ENCODE measurements at regions not wholly inside any gene's neighbourhood (a gene's known extent, or its start where the extent isn't known, plus 50 kb on each side); places are given as distances from the start of the nearest gene placed in this dataset.

GRCh38 chr2:129297430-129297829 lies 682.0 kb upstream of the RAB6C start:
- no peaks in the 10 kb centered on the region for H3K36me3 Mint-ChIP-seq (ENCODE audit: low read depth)
- no peak overlapping the region for H3K27ac Mint-ChIP-seq
- H3K9me3 Mint-ChIP-seq = peaks cover 7% of the 10 kb centered on the region
- DNase-seq = no peak
- H3K4me3 Mint-ChIP-seq = no peak overlapping the region
- no peaks in the 10 kb centered on the region for H3K4me1 Mint-ChIP-seq
- intact Hi-C loops (cut with micrococcal nuclease) = no loop called here
- H3K27me3 Mint-ChIP-seq = no peaks in the 10 kb centered on the region

GRCh38 chr2:129299338-129299737 lies 680.1 kb upstream of the RAB6C start:
- H3K27ac Mint-ChIP-seq = no peak overlapping the region
- no peaks in the 10 kb centered on the region for H3K36me3 Mint-ChIP-seq (ENCODE audit: low read depth)
- H3K4me1 Mint-ChIP-seq = no peaks in the 10 kb centered on the region
- H3K27me3 Mint-ChIP-seq = no peaks in the 10 kb centered on the region
- intact Hi-C loops (cut with micrococcal nuclease) = no loop called here
- H3K4me3 Mint-ChIP-seq = no peak overlapping the region
- DNase-seq = no peak
- peaks cover 2% of the 10 kb centered on the region for H3K9me3 Mint-ChIP-seq

GRCh38 chr2:129299756-129300155 lies 679.7 kb upstream of the RAB6C start:
- intact Hi-C loops (cut with micrococcal nuclease) = no loop called here
- Mint-ChIP-seq H3K4me1 (no peaks in the 10 kb centered on the region), H3K36me3 (ENCODE audit: low read depth) (no peaks in the 10 kb centered on the region)

GRCh38 chr2:129300456-129300855 lies 679.0 kb upstream of the RAB6C start:
- intact Hi-C loops (cut with micrococcal nuclease) = no loop called here
- no peak for DNase-seq
- Mint-ChIP-seq H3K4me1 (no peaks in the 10 kb centered on the region), H3K4me3 (no peak overlapping the region), H3K27ac (no peak overlapping the region), H3K9me3 (no peaks in the 10 kb centered on the region), H3K36me3 (ENCODE audit: low read depth) (no peaks in the 10 kb centered on the region), H3K27me3 (no peaks in the 10 kb centered on the region)

More at GRCh38 chr2:129299756-129300155, 679.7 kb upstream of the RAB6C start:
- no peak overlapping the region for H3K27ac Mint-ChIP-seq
- no peaks in the 10 kb centered on the region for H3K27me3 Mint-ChIP-seq
- no peak overlapping the region for H3K4me3 Mint-ChIP-seq
- no peak for DNase-seq
- H3K9me3 Mint-ChIP-seq = no peaks in the 10 kb centered on the region

- intact Hi-C loops (cut with micrococcal nuclease) = no loop called here
- no peak overlapping the region for H3K27ac Mint-ChIP-seq
Measured at GRCh38 chr2:129301431-129301913, 678.0 kb upstream of the RAB6C start.

GRCh38 chr2:129302106-129302505 lies 677.4 kb upstream of the RAB6C start:
- H3K4me1 Mint-ChIP-seq = no peaks in the 10 kb centered on the region
- intact Hi-C loops (cut with micrococcal nuclease) = no loop called here
- H3K27me3 Mint-ChIP-seq = no peaks in the 10 kb centered on the region
- DNase-seq = no peak
- H3K36me3 Mint-ChIP-seq (ENCODE audit: low read depth) = no peaks in the 10 kb centered on the region
- no peaks in the 10 kb centered on the region for H3K9me3 Mint-ChIP-seq
- H3K4me3 Mint-ChIP-seq = no peak overlapping the region
- H3K27ac Mint-ChIP-seq = no peak overlapping the region

More at GRCh38 chr2:129301431-129301913, 678.0 kb upstream of the RAB6C start:
- no peaks in the 10 kb centered on the region for H3K27me3 Mint-ChIP-seq
- DNase-seq = no peak
- no peak overlapping the region for H3K4me3 Mint-ChIP-seq
- H3K36me3 Mint-ChIP-seq (ENCODE audit: low read depth) = no peaks in the 10 kb centered on the region
- H3K4me1 Mint-ChIP-seq = no peaks in the 10 kb centered on the region
- no peaks in the 10 kb centered on the region for H3K9me3 Mint-ChIP-seq

GRCh38 chr2:129302561-129303183 lies 676.8 kb upstream of the RAB6C start:
- H3K9me3 Mint-ChIP-seq = no peaks in the 10 kb centered on the region
- no peak for DNase-seq

GRCh38 chr2:129314120-129314519 lies 665.3 kb upstream of the RAB6C start:
- H3K9me3 Mint-ChIP-seq = no peaks in the 10 kb centered on the region
- H3K27me3 Mint-ChIP-seq = no peaks in the 10 kb centered on the region
- no peak overlapping the region for H3K27ac Mint-ChIP-seq
- no peaks in the 10 kb centered on the region for H3K4me1 Mint-ChIP-seq
- intact Hi-C loops (cut with micrococcal nuclease) = no loop called here
- no peak overlapping the region for H3K4me3 Mint-ChIP-seq
- DNase-seq = no peak
- H3K36me3 Mint-ChIP-seq (ENCODE audit: low read depth) = no peaks in the 10 kb centered on the region

More at GRCh38 chr2:129302561-129303183, 676.8 kb upstream of the RAB6C start:
- H3K27ac Mint-ChIP-seq = no peak overlapping the region
- intact Hi-C loops (cut with micrococcal nuclease) = no loop called here
- H3K4me3 Mint-ChIP-seq = no peak overlapping the region
- no peaks in the 10 kb centered on the region for H3K4me1 Mint-ChIP-seq
- no peaks in the 10 kb centered on the region for H3K36me3 Mint-ChIP-seq (ENCODE audit: low read depth)
- H3K27me3 Mint-ChIP-seq = no peaks in the 10 kb centered on the region

- Mint-ChIP-seq H3K9me3 (no peaks in the 10 kb centered on the region), H3K4me1 (no peaks in the 10 kb centered on the region), H3K27ac (no peak overlapping the region), H3K27me3 (no peaks in the 10 kb centered on the region), H3K36me3 (ENCODE audit: low read depth) (no peaks in the 10 kb centered on the region), H3K4me3 (no peak overlapping the region)
- intact Hi-C loops (cut with micrococcal nuclease) = no loop called here
- DNase-seq = no peak
Measured at GRCh38 chr2:129318581-129319421, 660.7 kb upstream of the RAB6C start.

GRCh38 chr2:129319422-129319717 lies 660.1 kb upstream of the RAB6C start:
- Mint-ChIP-seq H3K27me3 (no peaks in the 10 kb centered on the region), H3K9me3 (no peaks in the 10 kb centered on the region), H3K27ac (no peak overlapping the region), H3K36me3 (ENCODE audit: low read depth) (no peaks in the 10 kb centered on the region), H3K4me3 (no peak overlapping the region), H3K4me1 (no peaks in the 10 kb centered on the region)
- no peak for DNase-seq
- intact Hi-C loops (cut with micrococcal nuclease) = no loop called here

GRCh38 chr2:129320288-129320687 lies 659.2 kb upstream of the RAB6C start:
- H3K27me3 Mint-ChIP-seq = no peaks in the 10 kb centered on the region
- H3K36me3 Mint-ChIP-seq (ENCODE audit: low read depth) = no peaks in the 10 kb centered on the region
- H3K4me1 Mint-ChIP-seq = no peaks in the 10 kb centered on the region
- H3K4me3 Mint-ChIP-seq = no peak overlapping the region
- intact Hi-C loops (cut with micrococcal nuclease) = no loop called here
- DNase-seq = no peak
- no peaks in the 10 kb centered on the region for H3K9me3 Mint-ChIP-seq
- no peak overlapping the region for H3K27ac Mint-ChIP-seq

- Mint-ChIP-seq H3K36me3 (ENCODE audit: low read depth) (no peaks in the 10 kb centered on the region), H3K4me1 (no peaks in the 10 kb centered on the region), H3K27ac (no peak overlapping the region), H3K27me3 (no peaks in the 10 kb centered on the region), H3K4me3 (no peak overlapping the region), H3K9me3 (no peaks in the 10 kb centered on the region)
- DNase-seq = no peak
- intact Hi-C loops (cut with micrococcal nuclease) = no loop called here
Measured at GRCh38 chr2:129324349-129324748, 655.1 kb upstream of the RAB6C start.

GRCh38 chr2:129325151-129325550 lies 654.3 kb upstream of the RAB6C start:
- Mint-ChIP-seq H3K27me3 (no peaks in the 10 kb centered on the region), H3K9me3 (no peaks in the 10 kb centered on the region), H3K36me3 (ENCODE audit: low read depth) (no peaks in the 10 kb centered on the region), H3K4me1 (no peaks in the 10 kb centered on the region), H3K4me3 (no peak overlapping the region), H3K27ac (no peak overlapping the region)
- DNase-seq = no peak
- intact Hi-C loops (cut with micrococcal nuclease) = no loop called here

GRCh38 chr2:129329574-129329973 lies 649.9 kb upstream of the RAB6C start:
- H3K9me3 Mint-ChIP-seq = peaks cover 3% of the 10 kb centered on the region
- intact Hi-C loops (cut with micrococcal nuclease) = no loop called here
- DNase-seq = no peak
- no peak overlapping the region for H3K27ac Mint-ChIP-seq
- no peaks in the 10 kb centered on the region for H3K36me3 Mint-ChIP-seq (ENCODE audit: low read depth)
- no peaks in the 10 kb centered on the region for H3K27me3 Mint-ChIP-seq
- H3K4me1 Mint-ChIP-seq = no peaks in the 10 kb centered on the region
- H3K4me3 Mint-ChIP-seq = no peak overlapping the region
